ENCODE measurements at regions not wholly inside any gene's neighbourhood (a gene's known extent, or its start where the extent isn't known, plus 50 kb on each side); places are given as distances from the start of the nearest gene placed in this dataset.
"Not testable (repeated sequence)": the region's sequence is repeated elsewhere in the genome, so short reads cannot be mapped to it uniquely, and the experiment has no call there.

GRCh38 chr7:20083781-20084180 lies 133.4 kb downstream of the MACC1 start:
- DNase-seq (ENCODE audit: low spot score): no peak
- no peak for TF ChIP-seq CTCF (IDR thresholded peaks at IDR 0.05; ENCODE audit: borderline replicate concordance, control extremely low read depth, extremely low read depth, insufficient read depth, missing control alignments)

GRCh38 chr7:20079080-20079479 lies 138.1 kb downstream of the MACC1 start:
- no peak for TF ChIP-seq CTCF (IDR thresholded peaks at IDR 0.05; ENCODE audit: borderline replicate concordance, control extremely low read depth, extremely low read depth, insufficient read depth, missing control alignments)
- DNase-seq (ENCODE audit: low spot score): no peak
- in situ Hi-C loops (cut with MboI; ENCODE audit: low sequenced_read_pairs, unreplicated experiment): no loop called here

More at GRCh38 chr7:20083781-20084180, 133.4 kb downstream of the MACC1 start:
- in situ Hi-C loops (cut with MboI; ENCODE audit: low sequenced_read_pairs, unreplicated experiment): no loop called here

GRCh38 chr7:20076835-20077234 lies 140.3 kb downstream of the MACC1 start:
- DNase-seq (ENCODE audit: low spot score): no peak
- in situ Hi-C loops (cut with MboI; ENCODE audit: low sequenced_read_pairs, unreplicated experiment): no loop called here
- no peak for TF ChIP-seq CTCF (IDR thresholded peaks at IDR 0.05; ENCODE audit: borderline replicate concordance, control extremely low read depth, extremely low read depth, insufficient read depth, missing control alignments)

- in situ Hi-C loops (cut with MboI; ENCODE audit: low sequenced_read_pairs, unreplicated experiment): no loop called here
- no peak for TF ChIP-seq CTCF (IDR thresholded peaks at IDR 0.05; ENCODE audit: borderline replicate concordance, control extremely low read depth, extremely low read depth, insufficient read depth, missing control alignments)
- DNase-seq (ENCODE audit: low spot score): no peak
Measured at GRCh38 chr7:20075992-20076820, 141.0 kb downstream of the MACC1 start.

- in situ Hi-C loops (cut with MboI; ENCODE audit: low sequenced_read_pairs, unreplicated experiment): no loop called here
- DNase-seq (ENCODE audit: low spot score): no peak
- TF ChIP-seq CTCF (IDR thresholded peaks at IDR 0.05; ENCODE audit: borderline replicate concordance, control extremely low read depth, extremely low read depth, insufficient read depth, missing control alignments): no peak
Measured at GRCh38 chr7:20075440-20075839, 141.7 kb downstream of the MACC1 start.

- DNase-seq (ENCODE audit: low spot score); in situ Hi-C loops (cut with MboI; ENCODE audit: low sequenced_read_pairs, unreplicated experiment): not testable (repeated sequence)
Measured at GRCh38 chr7:20068004-20068403, 149.2 kb downstream of the MACC1 start.

- no peak for TF ChIP-seq CTCF (IDR thresholded peaks at IDR 0.05; ENCODE audit: borderline replicate concordance, control extremely low read depth, extremely low read depth, insufficient read depth, missing control alignments)
- peak; percentile 49 for DNase-seq (ENCODE audit: low spot score)
- in situ Hi-C loops (cut with MboI; ENCODE audit: low sequenced_read_pairs, unreplicated experiment): no loop called here
Measured at GRCh38 chr7:20064974-20065862, 152.0 kb downstream of the MACC1 start.
